Fibroblast of skin of right biceps (primary cell): ENCODE measurements at regions not wholly inside any gene's neighbourhood (a gene's known extent, or its start where the extent isn't known, plus 50 kb on each side); places are given as distances from the start of the nearest gene placed in this dataset.

Source experiments
- DNase-seq: peaks from one replicate; pipeline ENCODE4 v3.0.0-alpha.2; 2013

- peak; percentile 41 for DNase-seq
These were observed 465.6 kb upstream of the KIF2A start for GRCh38 chr5:61840361-61840760.

- no peak for DNase-seq
These were observed 463.2 kb upstream of the KIF2A start for GRCh38 chr5:61842840-61843239.

- DNase-seq, result no peak
These were observed 455.3 kb upstream of the KIF2A start for GRCh38 chr5:61850696-61851095.

- DNase-seq, result no peak
These were observed 451.5 kb upstream of the KIF2A start for GRCh38 chr5:61854531-61854930.

GRCh38 chr5:61860978-61861377 lies 445.0 kb upstream of the KIF2A start:
- no peak for DNase-seq

GRCh38 chr5:61866930-61867329 lies 439.1 kb upstream of the KIF2A start:
- DNase-seq, result peak; percentile 75

GRCh38 chr5:61869333-61869732 lies 436.7 kb upstream of the KIF2A start:
- no peak for DNase-seq

GRCh38 chr5:61878471-61878870 lies 427.5 kb upstream of the KIF2A start:
- no peak for DNase-seq

GRCh38 chr5:61881821-61882487 lies 424.1 kb upstream of the KIF2A start:
- DNase-seq, result peak; percentile 70

- DNase-seq, result no peak
These were observed 423.0 kb upstream of the KIF2A start for GRCh38 chr5:61882901-61883500.

GRCh38 chr5:61884252-61884855 lies 421.7 kb upstream of the KIF2A start:
- no peak for DNase-seq

GRCh38 chr5:61886214-61886613 lies 419.8 kb upstream of the KIF2A start:
- DNase-seq, result no peak

- no peak for DNase-seq
These were observed 418.7 kb upstream of the KIF2A start for GRCh38 chr5:61887271-61887670.

GRCh38 chr5:61894046-61894445 lies 412.0 kb upstream of the KIF2A start:
- no peak for DNase-seq

GRCh38 chr5:61896811-61897210 lies 409.2 kb upstream of the KIF2A start:
- DNase-seq, result no peak

GRCh38 chr5:61897251-61897650 lies 408.8 kb upstream of the KIF2A start:
- DNase-seq, result no peak

- DNase-seq, result no peak
These were observed 404.0 kb upstream of the KIF2A start for GRCh38 chr5:61901997-61902396.

- no peak for DNase-seq
These were observed 401.3 kb upstream of the KIF2A start for GRCh38 chr5:61904730-61905129.

- no peak for DNase-seq
These were observed 400.4 kb upstream of the KIF2A start for GRCh38 chr5:61905613-61906012.

GRCh38 chr5:61906820-61907219 lies 399.2 kb upstream of the KIF2A start:
- DNase-seq, result no peak

GRCh38 chr5:61907995-61908394 lies 398.0 kb upstream of the KIF2A start:
- no peak for DNase-seq

GRCh38 chr5:61910771-61911170 lies 395.2 kb upstream of the KIF2A start:
- peak; percentile 27 for DNase-seq

GRCh38 chr5:61912559-61912958 lies 393.4 kb upstream of the KIF2A start:
- no peak for DNase-seq

- no peak for DNase-seq
These were observed 390.4 kb upstream of the KIF2A start for GRCh38 chr5:61915646-61916045.
